ENCODE measurements at regions not wholly inside any gene's neighbourhood (a gene's known extent, or its start where the extent isn't known, plus 50 kb on each side); places are given as distances from the start of the nearest gene placed in this dataset.

DNA sequence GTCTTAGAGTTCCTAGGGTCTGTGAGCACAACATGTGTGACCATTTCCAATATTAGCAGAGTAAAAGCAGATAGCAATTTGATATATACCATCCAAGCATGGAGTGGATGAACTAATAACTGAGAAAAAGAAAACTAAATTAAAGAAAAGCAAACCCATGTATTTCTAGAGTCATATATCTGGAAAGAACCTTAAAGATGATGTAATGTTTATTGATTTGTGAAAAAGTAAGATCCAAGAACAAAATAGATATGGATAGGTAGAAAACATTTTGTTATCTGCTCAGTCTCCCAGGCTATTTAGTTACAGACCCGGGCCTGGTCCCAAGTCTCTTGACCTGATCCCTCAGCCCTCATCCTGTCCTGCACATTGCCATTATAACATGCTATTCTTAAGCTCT lies 526.8 kb downstream of the EPM2A start:
- TF ChIP-seq CTCF (IDR thresholded peaks at IDR 0.05) (no peak), POLR2A (IDR thresholded peaks at IDR 0.05) (no peak), POLR2AphosphoS5 (IDR thresholded peaks at IDR 0.05) (no peak)

All from upper lobe of left lung (tissue), 4 donors.